Left colon (tissue), 2 donors: ENCODE measurements at regions not wholly inside any gene's neighbourhood (a gene's known extent, or its start where the extent isn't known, plus 50 kb on each side); places are given as distances from the start of the nearest gene placed in this dataset.

ENCODE experiments used
- ATAC-seq: fragments of 200-7000 bp; cut with Tn5 transposase; one replicate; pipeline ENCODE4 v1.9.1; 2020; ENCODE audit warnings: mild to moderate bottlenecking, moderate library complexity
- DNase-seq, 2 donors: peaks; one replicate each; pipeline ENCODE4 v3.0.0-alpha.2; 2020
- intact Hi-C, 2 donors: fragments of 100-400 bp; cut with DNase I in 1 of 2; cut with micrococcal nuclease in 1 of 2; formaldehyde crosslinking; loops; one replicate each; pipeline versions ENCODE4 v1.11.2 to v1.14.0; 2022; cut with DNase I, micrococcal nuclease
- donor health status: DM: no; HTN: no; CAD: no.
- donor health status: DM: yes; HTN: yes; CAD: no.

DNA sequence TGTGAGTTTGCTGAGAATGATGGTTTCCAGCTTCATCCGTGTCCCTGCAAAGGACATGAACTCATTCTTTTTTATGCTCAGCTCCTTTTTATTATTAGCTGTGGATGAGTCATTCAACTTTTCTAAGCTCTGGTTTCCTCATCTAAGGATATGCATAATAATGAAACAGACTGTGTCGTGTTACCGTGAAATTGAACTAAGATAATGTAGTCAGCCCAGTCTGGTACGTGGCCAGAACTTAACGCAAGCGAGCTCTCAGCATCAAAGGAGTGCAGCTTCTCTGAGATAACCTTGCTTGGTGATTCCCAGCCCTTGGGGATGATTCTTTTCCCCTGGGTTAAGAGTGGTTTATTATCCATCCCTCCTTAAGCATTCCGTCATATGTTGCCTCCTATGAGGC, 454.3 kb upstream of the EEF2KMT start:
- ATAC-seq (no peak), DNase-seq (no peak)
- intact Hi-C loops: no loop called here

DNA sequence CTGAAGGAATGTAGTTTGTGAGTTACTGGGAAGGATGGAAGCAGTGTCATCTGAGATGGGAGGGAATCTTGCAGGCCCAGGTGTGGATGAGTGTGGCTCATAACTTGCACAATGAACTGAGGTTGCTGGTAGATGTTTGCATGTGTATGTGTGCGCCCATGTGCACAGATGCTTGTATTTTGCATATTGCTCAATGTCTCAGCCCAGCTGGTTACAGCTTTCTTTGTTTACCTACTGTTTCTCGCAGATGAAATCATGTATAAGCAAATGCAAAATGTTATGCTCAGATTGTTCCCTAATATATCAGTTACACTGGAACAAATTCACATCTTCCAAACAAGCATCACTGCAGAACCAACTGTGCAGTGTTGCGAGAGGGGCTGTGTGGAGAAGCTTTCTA, 452.2 kb upstream of the EEF2KMT start:
- intact Hi-C loops: no loop called here
- ATAC-seq (no peak), DNase-seq (no peak)

DNA sequence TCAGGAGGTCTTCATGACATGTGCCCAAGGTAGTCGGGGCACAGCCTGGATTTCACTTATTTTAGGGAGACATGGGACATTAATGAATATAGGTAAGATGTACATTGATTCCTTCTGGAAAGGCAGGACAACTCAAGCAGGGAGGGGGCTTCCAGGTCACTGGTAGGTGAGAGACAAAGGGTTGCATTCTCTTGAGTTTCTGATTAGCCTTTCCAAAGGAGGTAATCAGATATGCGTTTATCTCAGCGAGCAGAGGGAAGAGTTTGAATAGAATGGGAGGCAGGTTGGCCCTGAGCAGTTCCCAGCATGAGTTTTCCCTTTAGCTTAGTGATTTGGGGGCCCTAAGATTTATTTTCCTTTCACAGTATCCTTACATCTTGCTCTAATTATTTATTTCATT, 443.8 kb upstream of the EEF2KMT start:
- no peak for ATAC-seq
- DNase-seq: no peak
- intact Hi-C loops: no loop called here

DNA sequence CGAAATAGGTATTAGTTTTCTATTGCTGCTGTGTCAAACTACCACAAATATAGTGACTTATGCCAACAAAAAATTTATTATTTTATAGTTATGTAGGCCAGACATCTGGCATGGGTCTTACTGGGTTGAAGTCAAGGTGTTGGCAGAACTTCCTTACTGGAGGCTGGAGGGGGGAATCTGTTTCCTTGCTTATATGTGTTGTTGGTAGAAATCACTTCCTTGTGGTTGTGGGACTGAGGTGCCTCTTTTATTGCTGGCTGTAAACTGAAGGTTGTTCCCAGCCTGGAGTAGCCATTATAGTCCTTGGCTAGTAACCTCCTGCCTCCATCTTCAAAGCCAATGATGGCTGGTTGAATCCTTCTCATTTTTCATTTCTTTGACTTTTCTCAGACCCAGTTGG, 439.8 kb upstream of the EEF2KMT start:
- ATAC-seq: peak; percentile 56
- DNase-seq: no peak
- intact Hi-C loops: no loop called here

DNA sequence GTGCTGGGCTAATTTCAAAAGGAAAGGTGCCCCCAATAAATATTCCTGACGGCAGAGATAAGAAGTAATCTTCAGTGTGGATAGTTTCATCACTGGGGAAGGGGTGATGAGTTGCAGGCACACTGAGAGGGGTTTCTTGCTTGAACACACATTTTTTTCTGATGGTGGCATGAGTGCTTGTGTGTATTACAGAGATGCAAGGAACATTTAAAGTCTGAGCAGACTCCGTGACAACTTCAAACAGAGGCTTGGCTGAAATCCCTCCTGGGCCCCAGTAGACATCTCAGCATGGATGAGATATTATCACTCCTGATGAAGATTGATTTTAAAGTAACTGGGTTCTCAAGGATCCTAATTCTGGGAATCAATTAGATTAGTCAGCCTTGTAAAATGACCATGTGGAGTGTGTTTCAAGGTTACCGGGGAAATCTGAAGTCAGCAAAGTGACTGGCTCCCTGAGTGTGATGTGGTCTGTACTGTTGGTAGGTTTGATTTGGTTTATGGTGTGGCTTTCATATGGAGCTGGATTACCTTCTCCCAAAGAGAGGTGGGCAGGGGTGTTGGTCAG, 435.8 kb upstream of the EEF2KMT start:
- ATAC-seq: no peak
- DNase-seq: no peak
- intact Hi-C loops: no loop called here

DNA sequence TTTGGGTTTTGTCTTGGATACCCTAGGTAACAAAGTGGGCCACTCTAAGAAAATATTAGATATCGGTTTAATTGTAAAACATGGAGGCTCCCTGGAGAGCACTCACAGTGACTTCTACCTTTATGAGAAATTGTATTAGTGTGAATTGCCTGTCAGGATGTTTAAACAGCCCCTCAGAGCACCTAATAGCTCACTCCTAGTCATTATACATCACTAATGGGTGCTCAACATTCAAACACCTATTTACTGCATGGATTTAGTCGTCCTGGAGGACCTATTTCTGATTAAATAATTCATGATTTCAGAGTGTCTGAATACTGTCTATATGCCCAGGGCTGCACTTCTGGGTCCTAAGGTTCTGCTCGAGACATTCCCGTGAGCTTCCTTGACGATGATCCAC, 430.2 kb upstream of the EEF2KMT start:
- DNase-seq (no peak), ATAC-seq (no peak)
- intact Hi-C loops: no loop called here

DNA sequence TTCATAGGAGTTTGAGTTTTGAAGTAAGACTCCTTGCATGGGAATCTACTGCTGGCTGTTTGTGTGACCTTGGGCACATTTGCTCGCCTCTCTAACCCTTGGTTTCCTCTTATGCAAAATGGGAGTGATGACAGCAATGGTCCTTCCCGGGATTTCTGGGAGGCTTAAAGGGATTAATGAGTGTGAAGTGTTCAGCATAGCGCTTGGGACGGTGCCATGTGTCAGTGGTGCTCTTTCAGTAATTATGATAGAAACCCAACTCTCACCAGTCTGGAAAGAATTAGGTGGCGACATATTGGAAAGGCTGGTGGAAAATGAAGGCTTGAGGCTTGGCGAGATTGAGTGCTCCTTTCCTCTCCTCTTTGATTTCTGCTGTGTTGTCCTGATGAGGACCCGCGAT, 429.2 kb upstream of the EEF2KMT start:
- intact Hi-C loops: no loop called here
- DNase-seq (no peak), ATAC-seq (no peak)

DNA sequence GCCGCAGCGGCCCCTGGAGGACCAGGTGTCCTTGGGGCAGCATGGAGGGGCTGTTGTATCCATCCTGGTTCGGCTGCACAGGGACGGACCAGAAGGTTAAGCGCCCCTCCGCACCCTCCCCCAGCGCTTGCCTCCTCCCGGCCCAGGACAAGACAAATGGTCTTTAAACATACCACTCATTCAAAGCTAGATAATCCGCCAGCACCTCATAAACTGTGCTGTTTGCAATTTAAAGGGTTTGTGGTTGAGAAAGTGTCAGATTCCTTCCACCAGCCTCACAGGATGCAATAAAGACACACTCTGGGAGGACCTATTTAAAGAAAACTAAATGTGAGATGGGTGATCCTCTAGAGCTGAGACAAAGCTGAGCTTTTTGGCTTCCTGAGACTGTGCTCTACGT, 426.2 kb upstream of the EEF2KMT start:
- ATAC-seq (no peak), DNase-seq (no peak)
- intact Hi-C loops: no loop called here

DNA sequence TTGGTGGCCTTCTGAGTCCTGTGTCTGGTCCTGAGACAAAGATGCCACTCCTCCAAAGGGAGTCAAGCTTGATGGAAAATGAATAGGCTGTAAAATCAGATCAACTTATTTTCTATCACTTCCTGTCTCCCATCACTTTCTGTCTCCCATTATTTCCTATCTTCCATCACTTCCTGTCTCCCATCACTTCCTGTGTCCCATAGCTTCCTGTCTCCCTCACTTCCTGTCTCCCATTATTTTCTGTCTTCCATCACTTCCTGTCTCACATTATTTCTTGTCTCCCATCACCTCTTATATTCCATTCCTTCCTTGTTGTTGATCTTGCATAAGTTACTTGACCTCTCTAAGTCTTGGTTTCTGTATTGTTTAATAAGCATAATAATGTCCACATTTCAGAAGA, 418.5 kb upstream of the EEF2KMT start:
- no peak for ATAC-seq
- DNase-seq: no peak
- intact Hi-C loops: no loop called here

DNA sequence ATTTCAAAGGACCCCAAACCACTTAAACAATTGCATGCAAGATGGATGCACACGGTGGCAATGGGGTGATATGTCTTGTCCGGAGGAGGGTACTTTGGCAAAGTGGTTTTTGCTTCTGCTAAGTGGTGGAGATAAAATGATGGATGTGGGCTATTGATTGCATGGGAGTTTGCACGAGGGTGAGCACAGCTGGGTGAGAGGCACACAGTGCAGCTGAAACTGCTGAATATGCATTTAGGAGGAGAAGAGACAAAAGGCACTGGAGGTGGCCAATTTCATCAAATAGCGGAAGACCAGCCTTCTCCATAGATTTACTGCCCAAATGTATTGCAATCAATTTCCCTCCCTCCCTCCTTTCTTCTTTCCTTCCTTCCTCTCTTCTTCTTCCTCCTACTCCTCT, 414.4 kb upstream of the EEF2KMT start:
- intact Hi-C loops: no loop called here
- no peak for ATAC-seq
- DNase-seq: no peak

DNA sequence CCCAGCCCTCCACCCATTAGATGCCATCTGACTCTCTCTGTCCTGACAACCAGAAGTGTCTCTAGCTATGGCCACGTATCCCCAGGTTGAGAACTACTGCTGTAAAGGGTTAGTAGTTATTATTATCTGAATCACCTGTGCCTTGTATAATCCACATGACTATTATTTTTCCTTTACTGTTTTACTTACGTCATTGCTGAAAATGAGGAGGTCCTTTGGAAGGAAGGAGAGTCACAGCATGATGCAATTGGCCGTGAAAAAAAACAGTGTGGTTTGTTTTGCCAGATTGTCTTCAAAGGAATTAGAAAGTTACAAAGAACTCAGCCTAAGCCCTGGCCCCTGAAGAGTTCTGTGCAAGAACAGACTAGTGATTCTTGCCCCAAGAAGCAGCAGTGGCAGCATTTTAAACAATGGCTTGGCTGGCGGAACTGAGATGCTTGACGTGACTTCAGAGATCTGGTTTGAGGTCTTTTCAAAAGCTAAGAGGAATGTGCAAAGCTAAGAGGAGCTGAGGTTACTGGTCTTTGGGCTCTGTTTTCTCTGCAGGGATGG, 413.3 kb upstream of the EEF2KMT start:
- DNase-seq (no peak), ATAC-seq (no peak)
- intact Hi-C loops: no loop called here

DNA sequence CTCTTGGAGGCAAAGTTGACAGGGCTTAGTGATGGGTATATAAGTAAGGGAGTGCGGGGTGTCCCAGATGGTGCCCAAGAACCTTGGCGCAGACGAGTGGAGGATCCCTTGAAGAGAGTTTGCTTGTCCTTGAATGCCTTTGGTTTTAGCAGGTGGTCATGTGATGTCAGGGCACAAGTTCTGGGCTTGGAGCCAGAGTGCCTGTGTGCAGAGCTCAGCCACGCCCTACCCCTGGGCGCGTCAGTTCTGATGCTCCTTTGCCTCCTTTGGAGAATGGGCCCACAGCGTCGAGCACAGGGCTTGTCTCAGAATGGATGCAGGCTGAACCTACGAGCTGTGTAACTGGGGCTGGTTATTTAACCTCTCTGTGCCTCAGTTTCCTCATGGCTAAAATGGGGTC, 412.2 kb upstream of the EEF2KMT start:
- intact Hi-C loops: loop anchor here in 1 of 2 donors (10.0 kb wide), 1 partner anchor 105 kb away; no protein-coding TSS in a partner anchor
- ATAC-seq (peak; percentile 97), DNase-seq (peak; percentile 88 to 89)

DNA sequence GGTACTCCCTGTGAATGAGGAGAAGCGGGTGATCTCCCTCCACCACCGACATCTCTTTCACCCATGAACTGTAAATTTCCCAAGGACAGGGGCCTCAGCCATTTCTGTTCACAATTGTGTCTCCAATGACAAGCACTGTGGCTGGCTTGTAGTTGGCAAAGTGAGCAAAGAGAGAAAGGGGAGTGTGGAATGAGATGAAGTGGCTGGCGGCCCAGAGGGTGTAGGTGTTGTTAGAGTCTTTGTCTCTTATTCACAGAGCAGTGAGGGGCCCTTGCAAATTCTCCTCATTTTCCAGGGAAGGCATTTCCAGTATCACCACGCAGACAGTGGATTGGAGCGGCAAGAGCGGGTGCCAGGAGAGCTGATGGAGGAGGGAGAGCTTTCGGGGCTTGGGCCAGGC, 411.7 kb upstream of the EEF2KMT start:
- no peak for ATAC-seq
- DNase-seq: no peak
- intact Hi-C loops: loop anchor here in 1 of 2 donors (10.0 kb wide), 1 partner anchor 105 kb away; no protein-coding TSS in a partner anchor

DNA sequence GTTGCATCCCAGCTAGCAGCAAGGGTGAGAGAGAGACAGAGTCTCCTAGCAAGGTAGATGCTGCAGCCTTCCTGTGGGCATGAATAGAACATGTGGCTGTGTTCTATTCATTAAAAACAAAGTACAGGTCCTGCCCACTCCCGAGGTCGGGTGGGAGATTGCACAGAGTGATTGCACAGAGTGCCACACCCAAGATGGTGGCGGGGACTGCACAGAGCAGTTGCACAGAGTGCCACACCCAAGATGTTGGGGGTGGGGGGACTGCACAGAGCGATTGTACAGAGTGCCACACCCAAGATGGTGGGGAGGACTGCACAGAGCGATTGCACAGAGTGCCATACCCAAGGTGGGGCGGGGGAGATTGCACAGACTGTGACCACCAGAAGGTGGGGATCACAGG, 410.8 kb upstream of the EEF2KMT start:
- intact Hi-C loops: loop anchor here in 1 of 2 donors (10.0 kb wide), 1 partner anchor 106 kb away; no protein-coding TSS in a partner anchor
- ATAC-seq: peak; percentile 44
- peak in 1 of 2 donors; percentile 16 for DNase-seq

DNA sequence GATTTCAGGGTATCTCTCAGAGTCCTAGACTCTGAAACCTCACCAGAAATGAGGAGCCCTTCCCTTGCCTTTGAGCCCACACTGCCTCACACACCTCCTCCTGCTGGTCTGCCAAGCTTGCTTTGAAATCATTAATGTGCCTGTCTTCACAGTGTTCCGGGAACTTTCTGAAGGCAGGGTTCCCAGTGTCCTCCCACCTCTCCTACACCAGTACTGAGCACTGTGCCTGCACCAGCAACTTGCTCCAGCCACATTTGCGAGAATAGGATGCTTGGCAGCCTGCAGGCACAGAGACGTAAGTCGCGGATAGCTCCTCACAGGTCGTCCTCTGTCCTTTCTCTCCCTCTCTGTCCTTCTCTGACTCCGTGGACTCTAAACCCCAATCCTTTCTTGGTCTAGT, 408.4 kb upstream of the EEF2KMT start:
- intact Hi-C loops: loop anchor here in 1 of 2 donors (10.0 kb wide), 1 partner anchor 109 kb away; no protein-coding TSS in a partner anchor

DNA sequence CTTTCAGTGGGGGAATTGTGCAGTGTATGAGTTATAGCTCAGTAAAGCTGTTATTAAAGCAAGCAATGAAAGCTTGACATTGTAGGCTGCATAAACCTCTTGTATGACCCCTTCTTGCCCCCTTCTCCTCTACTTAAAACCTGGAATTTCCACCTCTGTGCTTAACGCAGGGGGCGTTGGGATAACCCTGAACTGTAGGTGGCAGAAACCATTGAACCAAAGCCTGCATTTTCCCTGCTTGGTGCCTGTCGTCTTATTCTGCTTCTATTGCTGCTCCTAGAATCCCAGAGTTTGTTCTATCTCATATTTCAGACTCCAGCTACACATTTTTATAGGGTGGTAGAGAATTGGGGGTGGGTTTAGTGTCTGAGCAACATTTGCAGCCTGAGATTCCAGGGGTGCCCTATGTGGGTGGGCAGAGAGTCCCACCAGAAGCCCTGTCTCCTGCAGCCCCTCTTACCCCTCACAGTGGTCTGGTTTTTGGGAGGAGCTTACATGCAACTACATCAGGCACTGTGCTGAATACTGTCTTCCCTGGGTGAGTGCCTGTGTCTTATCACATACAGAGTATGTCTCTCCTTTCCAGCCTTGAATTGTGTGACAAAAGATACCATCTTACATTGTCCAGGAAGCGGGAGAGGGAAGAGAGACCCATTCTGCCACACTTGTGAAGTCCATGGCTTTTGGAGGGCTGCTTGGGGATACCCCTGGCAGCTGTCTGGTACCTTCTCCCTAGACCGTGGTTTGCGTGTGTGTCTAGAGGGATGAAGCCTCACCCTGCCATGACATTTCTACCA, 407.7 kb upstream of the EEF2KMT start:
- intact Hi-C loops: loop anchor here in 1 of 2 donors (10.0 kb wide), 1 partner anchor 110 kb away; no protein-coding TSS in a partner anchor
- no peak for DNase-seq
- ATAC-seq: no peak

More for the DNA sequence above, 408.4 kb upstream of the EEF2KMT start:
- DNase-seq: no peak
- no peak for ATAC-seq

DNA sequence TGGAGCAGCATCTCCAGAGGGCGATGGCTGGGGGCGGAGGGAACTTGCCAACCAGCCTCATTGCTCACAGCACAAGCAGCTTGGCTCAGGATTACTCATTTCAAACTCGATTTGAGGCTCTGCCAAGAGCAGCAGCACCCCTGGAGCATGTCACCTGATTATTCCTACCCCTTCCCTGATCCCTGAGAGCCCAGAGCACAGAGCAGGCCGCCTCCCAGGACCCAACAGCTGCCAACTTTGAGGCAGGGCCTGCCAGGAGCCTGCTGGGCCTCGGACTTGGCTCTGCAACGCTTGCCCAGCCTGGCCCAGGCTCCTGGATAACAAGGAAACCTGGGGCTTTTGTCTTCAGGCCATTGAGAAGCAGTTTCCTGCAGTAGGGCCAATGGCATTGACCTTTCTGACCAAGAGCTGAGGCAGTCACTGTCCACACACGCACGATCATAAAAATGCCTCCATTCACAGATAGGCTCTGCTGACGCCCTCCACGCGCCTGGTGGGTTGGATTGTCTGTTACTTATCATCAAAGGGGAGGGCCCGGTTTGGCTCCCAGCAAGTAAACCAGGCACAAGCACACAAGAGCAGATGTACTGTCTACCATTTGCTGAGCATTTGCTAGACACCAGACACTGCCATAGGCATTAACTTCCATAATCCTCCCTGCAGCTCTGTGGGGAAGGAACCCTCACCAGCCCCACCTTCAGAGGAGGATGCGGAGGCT, 406.6 kb upstream of the EEF2KMT start:
- DNase-seq (peak in 1 of 2 donors; percentile 38), ATAC-seq (no peak)
- intact Hi-C loops: loop anchor here in 1 of 2 donors (10.0 kb wide), 1 partner anchor 111 kb away; no protein-coding TSS in a partner anchor

DNA sequence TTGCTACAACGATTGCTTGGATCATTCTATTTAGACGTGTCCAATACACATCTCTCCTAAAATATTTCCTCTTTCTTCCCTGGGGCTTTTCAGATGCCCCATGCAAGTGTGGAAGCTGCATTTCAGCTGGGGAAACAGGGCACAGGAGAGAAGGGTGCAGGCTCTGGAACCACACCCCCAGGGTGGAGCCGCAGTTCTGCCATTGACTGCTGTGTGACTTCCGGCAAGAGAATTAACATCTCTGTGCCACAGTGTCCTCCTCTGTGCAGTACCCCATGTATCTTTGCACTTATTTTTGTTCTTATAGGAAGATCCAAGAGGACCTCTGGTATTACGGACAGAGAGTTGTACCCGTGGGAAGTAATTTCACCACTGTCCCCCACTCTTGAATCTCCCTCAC, 405.3 kb upstream of the EEF2KMT start:
- DNase-seq (no peak), ATAC-seq (no peak)
- intact Hi-C loops: loop anchor here in 1 of 2 donors (10.0 kb wide), 1 partner anchor 112 kb away; no protein-coding TSS in a partner anchor

DNA sequence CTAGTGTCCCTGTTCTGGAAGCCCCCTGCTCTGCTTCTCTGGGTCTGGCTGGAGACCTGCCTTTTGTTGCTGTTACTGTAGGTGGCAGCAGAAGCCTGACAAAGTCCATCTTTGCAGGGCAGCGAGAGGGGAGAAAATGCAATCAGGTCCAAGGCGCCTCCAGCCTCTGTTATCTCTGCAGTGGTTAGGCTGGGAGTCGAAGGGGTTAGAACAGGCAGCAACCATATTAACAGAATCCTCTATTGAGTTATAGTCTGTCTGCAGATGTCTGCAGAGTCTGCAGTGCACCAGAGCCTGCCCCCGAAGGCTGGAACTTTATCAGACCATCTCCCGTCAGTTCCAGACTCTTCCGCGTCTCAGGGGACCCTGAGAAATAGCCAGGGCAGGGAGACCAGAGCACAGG, 404.9 kb upstream of the EEF2KMT start:
- peak; percentile 74 for ATAC-seq
- intact Hi-C loops: loop anchor here in 1 of 2 donors (10.0 kb wide), 1 partner anchor 112 kb away; no protein-coding TSS in a partner anchor
- peak in 1 of 2 donors; percentile 14 for DNase-seq
